GM21528 (cell line): ENCODE measurements at regions not wholly inside any gene's neighbourhood (a gene's known extent, or its start where the extent isn't known, plus 50 kb on each side); places are given as distances from the start of the nearest gene placed in this dataset.

Source experiments
- ATAC-seq: cut with Tn5 transposase; IDR thresholded peaks from one replicate; pipeline ENCODE4 v1.9.1; 2021; ENCODE audit warnings: mild to moderate bottlenecking, moderate library complexity; ENCODE audit not compliant: unreplicated experiment, low FRiP score

DNA sequence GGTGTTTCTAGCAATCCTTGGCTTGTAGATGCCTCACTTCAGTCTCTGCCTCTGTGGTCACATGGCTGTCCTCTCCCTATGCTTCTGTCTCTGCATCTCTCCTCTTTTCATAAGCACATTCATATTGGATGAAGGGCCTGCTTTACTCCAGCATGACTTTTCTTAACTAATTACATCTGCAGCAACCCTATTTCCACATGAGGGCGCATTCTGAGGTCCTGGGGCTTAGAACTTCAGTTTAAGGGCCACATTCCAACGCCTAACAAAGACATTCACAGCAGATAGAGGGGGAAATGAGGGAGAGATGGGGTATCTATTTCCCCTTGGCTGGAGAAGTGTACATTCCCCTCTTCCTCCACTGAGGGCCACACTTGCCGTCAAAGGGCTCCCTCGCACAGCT, 489.1 kb upstream of the SALL1 start:
- ATAC-seq: no peak

DNA sequence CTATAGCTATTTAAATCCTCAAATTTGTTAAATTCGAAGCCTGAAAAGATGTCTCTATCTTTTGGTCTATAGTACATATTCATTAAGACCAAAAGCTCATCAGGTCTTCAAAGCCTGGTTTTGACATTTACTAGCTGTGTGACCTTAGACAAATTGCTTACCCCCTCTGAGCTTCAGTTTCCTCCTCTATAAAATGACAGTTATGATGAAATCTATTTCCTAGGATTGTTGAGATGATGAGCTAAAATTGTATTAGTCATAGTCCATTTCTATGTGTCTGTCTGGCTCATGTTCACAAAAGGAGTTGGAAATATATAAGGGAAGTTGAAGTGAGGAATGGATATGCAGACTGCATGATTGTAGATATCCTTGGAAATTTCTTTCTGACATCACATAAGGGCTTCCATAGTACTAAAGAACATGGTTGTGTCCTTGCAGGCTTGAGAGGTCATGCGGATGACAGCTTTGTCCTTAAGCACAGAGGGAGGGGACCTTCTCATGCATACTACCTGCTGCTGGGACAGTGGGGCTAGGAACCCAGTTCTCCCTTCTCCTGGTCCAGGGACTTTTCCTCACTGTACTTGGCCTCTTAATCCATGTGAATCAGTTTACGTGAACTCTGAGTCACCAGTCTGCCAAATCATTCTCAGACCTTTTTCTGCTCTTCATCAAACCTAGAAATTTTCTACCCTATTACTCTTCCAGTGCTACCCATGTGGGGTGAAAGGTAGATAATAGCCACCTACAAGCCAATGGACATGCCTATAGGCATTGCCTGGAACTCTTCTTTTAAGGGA, 487.5 kb upstream of the SALL1 start:
- no peak for ATAC-seq

- ATAC-seq: no peak
Measured at GRCh38 chr16:51637770-51638094, 486.7 kb upstream of the SALL1 start.

- no peak for ATAC-seq
Measured at GRCh38 chr16:51636920-51637769, 486.1 kb upstream of the SALL1 start.

GRCh38 chr16:51635181-51635580, 484.1 kb upstream of the SALL1 start:
- no peak for ATAC-seq

DNA sequence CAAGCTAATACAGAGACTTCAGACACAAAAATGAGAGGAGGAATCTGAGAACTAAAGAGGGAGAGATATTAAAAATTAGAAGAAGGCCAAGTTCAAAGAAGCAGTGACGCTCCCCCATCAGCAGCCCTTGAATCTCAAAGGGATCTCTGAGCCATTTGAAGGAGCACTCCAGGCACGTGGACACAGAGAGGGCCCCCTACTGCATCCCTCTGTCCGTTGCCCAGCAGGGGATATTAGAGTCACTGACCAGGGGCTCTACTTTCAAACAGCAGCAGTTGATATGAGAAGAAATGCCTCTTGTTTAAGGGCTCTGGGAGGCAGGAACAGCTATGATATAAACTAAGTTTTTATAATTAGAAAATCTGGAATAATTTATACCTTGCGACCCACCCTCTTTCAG, 479.0 kb upstream of the SALL1 start:
- ATAC-seq: no peak

GRCh38 chr16:51629576-51629975, 478.5 kb upstream of the SALL1 start:
- no peak for ATAC-seq

GRCh38 chr16:51624080-51624775, 473.2 kb upstream of the SALL1 start:
- no peak for ATAC-seq

DNA sequence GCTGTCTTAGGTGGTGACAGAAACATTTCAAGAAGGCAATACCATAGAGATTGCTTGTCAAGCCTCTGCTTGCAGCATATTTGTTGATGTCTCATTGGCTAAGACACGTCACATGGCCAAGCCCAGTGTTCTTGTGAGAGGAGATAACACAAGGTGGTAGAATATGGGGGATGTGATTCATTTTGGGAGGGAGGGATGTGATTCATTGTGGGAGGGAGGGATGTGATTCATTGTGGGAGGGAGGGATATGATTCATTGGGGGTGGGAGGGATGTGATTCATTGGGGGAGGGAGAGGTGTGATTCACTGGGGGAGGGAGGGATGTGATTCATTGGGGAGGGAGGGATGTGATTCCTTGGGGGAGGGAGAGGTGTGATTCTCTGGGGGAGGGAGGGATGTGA, 470.5 kb upstream of the SALL1 start:
- no peak for ATAC-seq

DNA sequence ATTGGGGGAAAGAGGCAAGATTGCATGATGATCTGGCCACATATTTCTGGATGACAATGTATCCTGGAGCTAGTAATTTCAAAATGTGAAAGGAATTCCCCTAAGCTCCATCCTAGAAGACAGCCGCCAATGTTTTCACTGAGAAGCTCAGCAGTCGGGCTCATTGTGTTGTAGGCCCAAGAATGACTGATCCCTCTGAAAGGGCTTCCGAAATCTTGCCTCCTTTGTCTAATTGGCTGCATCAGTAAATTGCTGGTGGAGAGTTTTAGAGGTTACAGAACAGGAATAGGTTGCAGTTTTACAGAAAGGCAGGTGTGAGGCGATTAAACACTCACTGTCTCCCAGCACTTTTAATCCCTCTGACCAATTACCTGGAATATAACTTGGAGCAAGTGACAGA, 464.1 kb upstream of the SALL1 start:
- no peak for ATAC-seq

DNA sequence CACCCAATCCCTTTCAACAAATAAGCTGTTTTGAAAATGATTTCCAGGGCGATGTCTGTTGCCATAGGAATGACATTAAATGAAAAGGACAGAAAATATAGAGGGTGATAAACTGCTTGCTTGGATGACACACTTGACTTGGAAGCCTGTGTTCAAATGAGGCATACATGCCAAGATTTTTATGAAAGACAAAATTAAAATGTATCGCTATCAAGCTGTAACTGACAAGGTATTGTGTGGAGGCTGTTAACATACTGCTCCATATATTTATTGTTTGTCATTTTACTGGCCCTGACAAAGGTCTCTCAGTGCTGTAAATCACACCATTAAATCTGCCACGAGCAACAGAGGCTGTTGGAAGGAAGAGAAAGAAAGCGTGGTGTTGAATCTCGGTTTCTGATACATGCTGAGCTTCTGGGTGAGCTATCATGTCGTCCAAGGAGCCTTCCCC, 456.2 kb upstream of the SALL1 start:
- ATAC-seq: no peak

DNA sequence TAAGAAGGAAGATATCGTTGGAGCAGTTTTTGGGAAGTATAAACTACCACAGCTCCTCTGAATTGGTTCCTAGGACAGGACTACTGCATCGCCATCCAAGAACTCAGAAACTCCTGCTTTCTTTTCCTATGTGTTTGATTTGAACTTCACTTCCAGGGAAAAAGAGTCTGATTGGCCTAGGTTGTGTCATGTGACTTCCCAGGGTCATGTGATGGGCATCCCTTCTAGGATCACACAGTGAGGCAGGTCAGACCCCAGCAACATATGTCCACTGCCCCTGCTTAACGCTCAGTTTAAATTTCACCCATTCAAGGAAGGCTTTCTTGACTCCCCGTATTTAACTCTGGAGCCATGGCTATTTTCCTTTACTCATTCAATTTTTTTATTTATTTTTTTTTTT, 445.2 kb upstream of the SALL1 start:
- no peak for ATAC-seq

DNA sequence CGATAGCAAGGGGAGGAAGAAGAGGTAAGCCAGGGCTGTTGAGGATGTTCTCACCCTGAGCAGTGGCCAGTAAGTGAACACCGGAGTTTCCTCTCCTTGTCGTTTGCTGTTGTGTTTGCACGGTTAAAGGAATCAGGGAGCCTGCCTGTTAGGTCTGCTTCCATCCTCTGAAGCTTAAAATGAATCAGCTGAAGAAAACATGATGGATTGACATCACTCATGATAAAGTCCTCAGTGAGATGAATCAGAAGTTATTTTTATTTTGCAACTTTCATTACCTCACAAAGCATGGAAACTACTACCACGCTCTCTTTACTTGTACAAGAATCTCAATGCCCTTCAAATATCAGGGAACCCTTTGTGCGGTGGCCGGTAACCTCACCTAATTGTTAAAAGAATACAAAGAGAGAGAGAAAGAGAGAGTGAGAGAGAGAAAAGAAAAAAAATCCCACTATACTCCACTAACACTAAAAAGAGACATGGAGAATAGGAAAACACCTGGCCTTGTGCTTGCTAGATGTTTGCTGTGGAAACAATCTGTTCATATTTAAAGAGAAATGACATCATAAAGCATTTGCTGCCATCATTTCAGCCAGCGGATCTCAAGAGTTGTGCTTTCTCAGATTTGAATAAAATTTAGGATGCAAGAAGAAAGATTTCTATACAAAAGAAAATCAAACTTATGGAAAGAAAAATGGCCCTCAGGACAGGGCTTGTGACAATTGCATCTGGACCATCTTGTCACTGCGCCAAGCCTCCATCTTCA, 441.6 kb upstream of the SALL1 start:
- no peak for ATAC-seq

DNA sequence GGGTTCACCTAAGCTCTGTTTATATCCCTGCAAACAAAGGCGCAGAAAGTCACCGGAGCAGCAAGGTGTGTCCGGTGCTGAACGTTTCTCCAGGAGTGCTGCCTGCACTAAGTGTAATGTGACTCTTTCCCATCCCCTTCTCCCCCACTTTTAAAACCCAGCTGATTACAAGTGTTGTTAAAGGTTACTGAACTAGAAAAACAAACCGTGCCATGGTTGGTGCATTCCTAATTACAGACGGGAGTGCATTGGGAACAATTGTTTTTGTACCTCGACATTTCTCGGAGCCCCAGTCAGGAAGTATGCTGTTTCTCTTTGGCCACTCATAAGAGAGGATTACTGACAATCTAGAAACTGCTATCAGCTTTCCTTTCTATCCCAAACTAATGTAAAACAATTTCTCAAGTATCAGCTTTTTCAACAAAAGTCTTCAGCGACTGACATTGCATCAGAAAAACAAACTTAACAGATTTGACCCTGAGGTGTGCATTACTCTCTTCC, 441.0 kb upstream of the SALL1 start:
- no peak for ATAC-seq

- no peak for ATAC-seq
Measured at GRCh38 chr16:51591480-51591879, 440.4 kb upstream of the SALL1 start.

GRCh38 chr16:51579652-51580360, 428.7 kb upstream of the SALL1 start:
- ATAC-seq: no peak

DNA sequence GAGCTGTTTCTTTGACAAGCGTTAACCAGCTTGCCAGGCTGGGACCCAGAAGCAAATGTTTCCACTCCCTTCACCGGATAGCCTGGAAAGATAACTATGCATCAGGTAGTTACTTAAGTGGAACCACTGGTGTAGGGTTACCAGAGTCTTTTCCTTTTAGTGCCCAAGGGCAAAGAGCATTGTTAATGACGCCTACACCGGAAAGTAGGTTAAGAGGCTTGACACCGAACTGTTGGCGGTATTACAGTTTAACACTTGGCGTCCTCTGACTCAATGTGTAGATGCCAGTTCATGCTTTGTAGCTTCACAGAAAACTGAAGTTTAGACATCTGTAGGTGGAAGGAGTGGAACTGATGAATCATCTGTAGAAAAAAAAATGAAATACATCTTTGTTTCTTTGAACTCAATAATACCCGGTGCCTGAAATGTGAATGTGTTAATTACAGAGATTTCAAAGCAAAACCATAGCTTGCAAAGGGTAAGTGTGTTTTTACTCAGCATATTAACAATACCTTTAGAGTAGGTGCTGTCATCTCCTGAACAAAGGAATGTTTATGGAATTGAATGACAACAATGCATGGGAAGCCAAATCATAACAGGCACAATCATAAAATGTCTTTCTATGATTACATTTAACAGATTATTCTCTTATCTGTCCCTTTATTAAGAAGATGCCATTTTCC, 426.7 kb upstream of the SALL1 start:
- ATAC-seq: no peak

DNA sequence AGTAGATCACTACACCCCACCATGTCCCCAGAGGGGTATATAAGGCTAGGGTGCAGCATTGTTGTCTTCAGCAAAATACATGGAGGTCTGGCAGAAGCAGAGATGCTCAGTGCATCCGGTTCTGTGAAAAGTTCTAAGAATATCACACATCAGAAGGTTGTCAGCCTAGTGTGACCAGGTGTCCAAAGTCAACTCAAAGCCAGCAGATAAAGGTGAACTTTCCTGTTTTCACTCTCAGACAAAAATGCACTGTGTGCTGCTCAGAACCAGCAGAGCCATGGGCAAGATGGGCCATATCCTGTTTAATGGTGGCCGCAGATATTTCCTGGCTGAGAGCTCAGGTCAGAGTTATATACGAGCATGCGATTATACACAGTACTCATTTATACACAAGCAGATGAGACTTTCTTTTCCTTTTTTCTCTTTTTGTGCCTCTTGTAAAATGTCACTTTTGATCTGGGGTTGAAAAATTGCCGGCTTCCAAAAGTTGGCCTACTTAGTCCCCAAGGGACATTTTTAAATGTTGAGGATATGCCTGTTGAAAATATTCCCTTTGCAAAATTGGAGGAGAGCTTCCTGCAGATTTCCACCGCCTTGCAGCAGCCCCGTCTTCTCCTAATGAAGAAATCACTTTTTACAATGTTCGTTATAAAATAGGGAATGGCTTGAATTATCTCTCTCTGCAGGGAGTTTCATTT, 425.6 kb upstream of the SALL1 start:
- no peak for ATAC-seq

- no peak for ATAC-seq
Measured at GRCh38 chr16:51573191-51573590, 422.1 kb upstream of the SALL1 start.
